Hepatocyte (in vitro differentiated cells): ENCODE measurements at regions not wholly inside any gene's neighbourhood (a gene's known extent, or its start where the extent isn't known, plus 50 kb on each side); places are given as distances from the start of the nearest gene placed in this dataset.

Experiments used
- DNase-seq: peaks from one replicate; pipeline ENCODE4 v3.0.0-alpha.2; 2016; ENCODE audit warnings: low spot score
- H2AFZ ChIP-seq: fragments of 200-600 bp; sonication (generic); 2 replicates; pipeline ENCODE4 v1.6.0; 2016; ENCODE audit warnings: antibody characterized with exemption, mild to moderate bottlenecking
- H3K27ac ChIP-seq: fragments of 200-600 bp; sonication (generic); 2 replicates; pipeline ENCODE4 v1.5.1; 2016; ENCODE audit warnings: mild to moderate bottlenecking
- H3K27me3 ChIP-seq: fragments of 200-600 bp; sonication (generic); 2 replicates; pipeline ENCODE4 v1.6.1; 2016
- H3K36me3 ChIP-seq: fragments of 200-600 bp; sonication (generic); replicated peaks from 2 replicates; pipeline ENCODE4 v1.5.1; 2016; ENCODE audit warnings: low read depth; ENCODE audit not compliant: insufficient read depth
- H3K4me1 ChIP-seq: fragments of 200-600 bp; sonication (generic); 2 replicates; pipeline ENCODE4 v1.5.1; 2016; ENCODE audit warnings: mild to moderate bottlenecking, moderate library complexity; ENCODE audit not compliant: insufficient read depth
- H3K4me2 ChIP-seq: fragments of 200-600 bp; sonication (generic); 2 replicates; pipeline ENCODE4 v1.6.0; 2016
- H3K4me3 ChIP-seq: fragments of 200-600 bp; sonication (generic); 2 replicates; pipeline ENCODE4 v1.5.1; 2016; ENCODE audit warnings: mild to moderate bottlenecking
- H3K79me2 ChIP-seq: fragments of 200-600 bp; sonication (generic); 2 replicates; pipeline ENCODE4 v1.6.0; 2017; ENCODE audit warnings: mild to moderate bottlenecking
- H3K9me2 ChIP-seq: fragments of 200-600 bp; sonication (generic); replicated peaks from 2 replicates; pipeline ENCODE4 v1.6.0; 2017; ENCODE audit warnings: mild to moderate bottlenecking; ENCODE audit not compliant: insufficient read depth
- H3K9me3 ChIP-seq: fragments of 200-600 bp; sonication (generic); 2 replicates; pipeline ENCODE4 v1.5.1; 2016; ENCODE audit warnings: low read depth, mild to moderate bottlenecking
- H4K20me1 ChIP-seq: fragments of 200-600 bp; sonication (generic); 2 replicates; pipeline ENCODE4 v1.6.0; 2016; ENCODE audit warnings: mild to moderate bottlenecking; ENCODE audit not compliant: insufficient read depth, poor library complexity, severe bottlenecking
- EZH2 ChIP-seq: fragments of 200-600 bp; sonication (generic); IDR thresholded peaks from 2 replicates; pipeline ENCODE4 v1.6.1; 2016; ENCODE audit warnings: antibody characterized with exemption, mild to moderate bottlenecking, borderline replicate concordance
- EZH2phosphoT487 ChIP-seq: fragments of 200-600 bp; sonication (generic); IDR thresholded peaks from one replicate; pipeline ENCODE4 v1.6.1; 2018; ENCODE audit warnings: antibody characterized with exemption, mild to moderate bottlenecking, low read depth, moderate library complexity; ENCODE audit not compliant: unreplicated experiment, severe bottlenecking
- WGBS: methylation state at CpG from one replicate; pipeline ENCODE4 v1.1.6; 2016; ENCODE audit warnings: low lambda C conversion rate; ENCODE audit errors: missing lambda C conversion rate; 5-methylcytosine and 5-hydroxymethylcytosine counted together
- TF ChIP-seq, protein P1 (sequence below): fragments of 200-600 bp; sonication (generic); IDR thresholded peaks from 2 replicates; pipeline ENCODE4 v1.5.1; 2016; ENCODE audit warnings: antibody characterized with exemption, mild to moderate bottlenecking; ENCODE audit not compliant: poor library complexity

- DNase-seq: no peak
- no peak overlapping the region for H2AFZ ChIP-seq
- H4K20me1 ChIP-seq: no peaks in the 10 kb centered on the region
- 84% methylated on average over 5 of the region's 5 CpGs for WGBS
- H3K79me2 ChIP-seq: no peaks in the 10 kb centered on the region
- no peak overlapping the region for H3K4me3 ChIP-seq
- H3K36me3 ChIP-seq: no peaks in the 10 kb centered on the region
- TF ChIP-seq, protein P1, sequence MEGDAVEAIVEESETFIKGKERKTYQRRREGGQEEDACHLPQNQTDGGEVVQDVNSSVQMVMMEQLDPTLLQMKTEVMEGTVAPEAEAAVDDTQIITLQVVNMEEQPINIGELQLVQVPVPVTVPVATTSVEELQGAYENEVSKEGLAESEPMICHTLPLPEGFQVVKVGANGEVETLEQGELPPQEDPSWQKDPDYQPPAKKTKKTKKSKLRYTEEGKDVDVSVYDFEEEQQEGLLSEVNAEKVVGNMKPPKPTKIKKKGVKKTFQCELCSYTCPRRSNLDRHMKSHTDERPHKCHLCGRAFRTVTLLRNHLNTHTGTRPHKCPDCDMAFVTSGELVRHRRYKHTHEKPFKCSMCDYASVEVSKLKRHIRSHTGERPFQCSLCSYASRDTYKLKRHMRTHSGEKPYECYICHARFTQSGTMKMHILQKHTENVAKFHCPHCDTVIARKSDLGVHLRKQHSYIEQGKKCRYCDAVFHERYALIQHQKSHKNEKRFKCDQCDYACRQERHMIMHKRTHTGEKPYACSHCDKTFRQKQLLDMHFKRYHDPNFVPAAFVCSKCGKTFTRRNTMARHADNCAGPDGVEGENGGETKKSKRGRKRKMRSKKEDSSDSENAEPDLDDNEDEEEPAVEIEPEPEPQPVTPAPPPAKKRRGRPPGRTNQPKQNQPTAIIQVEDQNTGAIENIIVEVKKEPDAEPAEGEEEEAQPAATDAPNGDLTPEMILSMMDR: no peak
- no peak for TF ChIP-seq EZH2
- no peak for TF ChIP-seq EZH2phosphoT487
- peaks cover 10% of the 10 kb centered on the region for H3K4me1 ChIP-seq
- H3K9me2 ChIP-seq: no peaks in the 10 kb centered on the region
- H3K27me3 ChIP-seq: no peaks in the 10 kb centered on the region
- H3K4me2 ChIP-seq: peak overlapping the region; percentile 45
- peak overlapping the region; percentile 11 for H3K27ac ChIP-seq
- H3K9me3 ChIP-seq: no peaks in the 10 kb centered on the region
Observed at GRCh38 chr6:122063761-122064160, 335.7 kb upstream of the HSF2 start.

GRCh38 chr6:122066200-122066599, 333.3 kb upstream of the HSF2 start:
- Histone ChIP-seq H3K4me2 (no peak overlapping the region), H3K79me2 (no peaks in the 10 kb centered on the region), H3K36me3 (no peaks in the 10 kb centered on the region), H2AFZ (no peak overlapping the region), H3K27ac (no peak overlapping the region), H3K27me3 (no peaks in the 10 kb centered on the region), H4K20me1 (no peaks in the 10 kb centered on the region), H3K4me1 (peaks cover 8% of the 10 kb centered on the region), H3K9me3 (no peaks in the 10 kb centered on the region), H3K9me2 (no peaks in the 10 kb centered on the region), H3K4me3 (no peak overlapping the region)
- TF ChIP-seq, protein P1: no peak
- TF ChIP-seq EZH2: no peak
- no peak for TF ChIP-seq EZH2phosphoT487
- WGBS: 90% methylated on average over 4 of the region's 4 CpGs
- DNase-seq: no peak

- no peaks in the 10 kb centered on the region for H3K79me2 ChIP-seq
- H2AFZ ChIP-seq: no peak overlapping the region
- TF ChIP-seq EZH2 (no peak), EZH2phosphoT487 (no peak)
- TF ChIP-seq, protein P1: no peak
- no peaks in the 10 kb centered on the region for H3K9me3 ChIP-seq
- no peak overlapping the region for H3K4me3 ChIP-seq
- 38% methylated on average over 3 of the region's 3 CpGs for WGBS
- H3K4me1 ChIP-seq: no peaks in the 10 kb centered on the region
- peak overlapping the region; percentile 24 for H3K27ac ChIP-seq
- H3K9me2 ChIP-seq: no peaks in the 10 kb centered on the region
- H3K4me2 ChIP-seq: no peak overlapping the region
- H3K36me3 ChIP-seq: no peaks in the 10 kb centered on the region
- no peaks in the 10 kb centered on the region for H4K20me1 ChIP-seq
- DNase-seq: no peak
- H3K27me3 ChIP-seq: no peaks in the 10 kb centered on the region
Observed at GRCh38 chr6:122068291-122068769, 331.1 kb upstream of the HSF2 start.

DNA sequence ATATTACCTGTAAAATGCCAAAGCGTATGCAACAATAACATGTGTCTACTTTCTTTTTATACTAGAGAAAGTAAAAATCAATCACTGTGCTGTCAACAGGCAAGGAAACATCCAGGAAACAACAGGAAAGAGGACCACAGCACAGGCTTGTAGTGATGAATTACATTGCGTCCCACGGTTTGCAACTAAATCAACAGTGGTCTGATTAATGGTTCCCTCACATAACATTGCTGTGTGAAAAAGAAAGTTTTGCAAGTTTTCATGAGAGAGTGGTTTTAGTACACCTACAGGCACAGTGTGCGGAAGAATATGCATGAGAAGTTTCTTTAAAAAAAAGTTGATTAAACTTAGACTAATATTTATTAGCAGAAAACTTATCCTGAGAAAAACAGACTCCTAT, 329.5 kb upstream of the HSF2 start:
- no peak overlapping the region for H3K27ac ChIP-seq
- H3K9me3 ChIP-seq: no peaks in the 10 kb centered on the region
- H3K9me2 ChIP-seq: no peaks in the 10 kb centered on the region
- H3K4me1 ChIP-seq: no peaks in the 10 kb centered on the region
- H4K20me1 ChIP-seq: no peaks in the 10 kb centered on the region
- no peak for DNase-seq
- no peak overlapping the region for H3K4me3 ChIP-seq
- TF ChIP-seq EZH2 (no peak), EZH2phosphoT487 (no peak)
- TF ChIP-seq, protein P1: no peak
- 67% methylated on average over 4 of the region's 4 CpGs for WGBS
- no peaks in the 10 kb centered on the region for H3K36me3 ChIP-seq
- no peak overlapping the region for H3K4me2 ChIP-seq
- H3K79me2 ChIP-seq: no peaks in the 10 kb centered on the region
- H2AFZ ChIP-seq: no peak overlapping the region
- no peaks in the 10 kb centered on the region for H3K27me3 ChIP-seq
